ENCODE measurements at regions not wholly inside any gene's neighbourhood (a gene's known extent, or its start where the extent isn't known, plus 50 kb on each side); places are given as distances from the start of the nearest gene placed in this dataset.

GRCh38 chr11:25924586-25924985 lies 407.3 kb upstream of the ANO3 start:
- H3K27ac ChIP-seq: no peak overlapping the region
- H4K20me1 ChIP-seq: no peaks in the 10 kb centered on the region
- no peak overlapping the region for H3K9ac ChIP-seq
- no peaks in the 10 kb centered on the region for H3K36me3 ChIP-seq
- peaks cover 13% of the 10 kb centered on the region for H3K9me3 ChIP-seq
- H3K27me3 ChIP-seq: no peaks in the 10 kb centered on the region
- H3K4me2 ChIP-seq: no peak overlapping the region
- no peak for TF ChIP-seq Cebpa-rat (IDR thresholded peaks at IDR 0.05)
- H3K4me1 ChIP-seq: no peaks in the 10 kb centered on the region
- no peak overlapping the region for H3K4me3 ChIP-seq

GRCh38 chr11:25925359-25925758 lies 406.6 kb upstream of the ANO3 start:
- Histone ChIP-seq H3K4me3 (no peak overlapping the region), H3K9me3 (peaks cover 13% of the 10 kb centered on the region), H3K27me3 (no peaks in the 10 kb centered on the region), H3K36me3 (no peaks in the 10 kb centered on the region), H3K4me2 (no peak overlapping the region), H4K20me1 (no peaks in the 10 kb centered on the region), H3K4me1 (no peaks in the 10 kb centered on the region), H3K27ac (no peak overlapping the region), H3K9ac (no peak overlapping the region)
- TF ChIP-seq Cebpa-rat (IDR thresholded peaks at IDR 0.05): no peak

GRCh38 chr11:25927411-25927953 lies 404.4 kb upstream of the ANO3 start:
- H3K4me3 ChIP-seq: no peak overlapping the region

GRCh38 chr11:25928076-25928475 lies 403.9 kb upstream of the ANO3 start:
- Histone ChIP-seq H3K4me1 (no peaks in the 10 kb centered on the region), H3K36me3 (no peaks in the 10 kb centered on the region), H3K27ac (no peak overlapping the region), H3K9me3 (peaks cover 11% of the 10 kb centered on the region), H3K4me3 (no peak overlapping the region), H3K4me2 (no peak overlapping the region), H3K27me3 (no peaks in the 10 kb centered on the region), H3K9ac (no peak overlapping the region), H4K20me1 (no peaks in the 10 kb centered on the region)
- TF ChIP-seq Cebpa-rat (IDR thresholded peaks at IDR 0.05): no peak

More at GRCh38 chr11:25927411-25927953, 404.4 kb upstream of the ANO3 start:
- Histone ChIP-seq H4K20me1 (no peaks in the 10 kb centered on the region), H3K4me2 (no peak overlapping the region), H3K27me3 (no peaks in the 10 kb centered on the region), H3K9ac (no peak overlapping the region), H3K9me3 (peaks cover 9% of the 10 kb centered on the region), H3K27ac (no peak overlapping the region), H3K4me1 (no peaks in the 10 kb centered on the region), H3K36me3 (no peaks in the 10 kb centered on the region)
- TF ChIP-seq Cebpa-rat (IDR thresholded peaks at IDR 0.05): no peak

- Histone ChIP-seq H3K4me1 (no peaks in the 10 kb centered on the region), H3K9ac (no peak overlapping the region), H3K27me3 (no peaks in the 10 kb centered on the region), H3K9me3 (no peaks in the 10 kb centered on the region; the same call in 1 of the 2 replicates), H3K4me3 (no peak overlapping the region), H3K27ac (no peak overlapping the region), H3K4me2 (no peak overlapping the region), H4K20me1 (no peaks in the 10 kb centered on the region), H3K36me3 (no peaks in the 10 kb centered on the region)
- TF ChIP-seq Cebpa-rat (IDR thresholded peaks at IDR 0.05): no peak
These were observed 393.0 kb upstream of the ANO3 start for GRCh38 chr11:25938952-25939351.

GRCh38 chr11:25939691-25940090 lies 392.2 kb upstream of the ANO3 start:
- no peak overlapping the region for H3K4me2 ChIP-seq
- TF ChIP-seq Cebpa-rat (IDR thresholded peaks at IDR 0.05): no peak

GRCh38 chr11:25941353-25941752 lies 390.6 kb upstream of the ANO3 start:
- H3K4me1 ChIP-seq: no peaks in the 10 kb centered on the region
- no peaks in the 10 kb centered on the region; the same call in 1 of the 2 replicates for H3K9me3 ChIP-seq
- no peak overlapping the region for H3K4me3 ChIP-seq
- H3K36me3 ChIP-seq: no peaks in the 10 kb centered on the region
- H3K9ac ChIP-seq: no peak overlapping the region
- H4K20me1 ChIP-seq: no peaks in the 10 kb centered on the region
- H3K4me2 ChIP-seq: no peak overlapping the region
- H3K27me3 ChIP-seq: no peaks in the 10 kb centered on the region
- H3K27ac ChIP-seq: no peak overlapping the region
- no peak for TF ChIP-seq Cebpa-rat (IDR thresholded peaks at IDR 0.05)

More at GRCh38 chr11:25939691-25940090, 392.2 kb upstream of the ANO3 start:
- Histone ChIP-seq H3K4me3 (no peak overlapping the region), H4K20me1 (no peaks in the 10 kb centered on the region), H3K9ac (no peak overlapping the region), H3K27me3 (no peaks in the 10 kb centered on the region), H3K36me3 (no peaks in the 10 kb centered on the region), H3K27ac (no peak overlapping the region), H3K4me1 (no peaks in the 10 kb centered on the region), H3K9me3 (no peaks in the 10 kb centered on the region; the same call in 1 of the 2 replicates)

- Histone ChIP-seq H4K20me1 (no peaks in the 10 kb centered on the region), H3K27me3 (no peaks in the 10 kb centered on the region), H3K9me3 (no peaks in the 10 kb centered on the region; the same call in 1 of the 2 replicates), H3K9ac (no peak overlapping the region), H3K4me2 (no peak overlapping the region), H3K4me1 (no peaks in the 10 kb centered on the region), H3K27ac (no peak overlapping the region), H3K36me3 (no peaks in the 10 kb centered on the region), H3K4me3 (no peak overlapping the region)
- TF ChIP-seq Cebpa-rat (IDR thresholded peaks at IDR 0.05): no peak
These were observed 388.9 kb upstream of the ANO3 start for GRCh38 chr11:25943031-25943430.

- H3K4me1 ChIP-seq: no peaks in the 10 kb centered on the region
- H3K27me3 ChIP-seq: no peaks in the 10 kb centered on the region
These were observed 387.9 kb upstream of the ANO3 start for GRCh38 chr11:25943777-25944661.

GRCh38 chr11:25949918-25950317 lies 382.0 kb upstream of the ANO3 start:
- no peaks in the 10 kb centered on the region for H3K9me3 ChIP-seq
- no peak overlapping the region for H3K4me3 ChIP-seq
- H3K4me1 ChIP-seq: no peaks in the 10 kb centered on the region
- TF ChIP-seq Cebpa-rat (IDR thresholded peaks at IDR 0.05): no peak
- H3K36me3 ChIP-seq: no peaks in the 10 kb centered on the region
- H3K4me2 ChIP-seq: no peak overlapping the region
- no peak overlapping the region for H3K9ac ChIP-seq
- H3K27ac ChIP-seq: no peak overlapping the region
- H4K20me1 ChIP-seq: no peaks in the 10 kb centered on the region
- H3K27me3 ChIP-seq: no peaks in the 10 kb centered on the region

More at GRCh38 chr11:25943777-25944661, 387.9 kb upstream of the ANO3 start:
- Histone ChIP-seq H3K36me3 (no peaks in the 10 kb centered on the region), H3K9ac (no peak overlapping the region), H3K27ac (no peak overlapping the region), H3K4me3 (no peak overlapping the region), H3K4me2 (no peak overlapping the region), H4K20me1 (no peaks in the 10 kb centered on the region), H3K9me3 (no peaks in the 10 kb centered on the region; the same call in 1 of the 2 replicates)
- TF ChIP-seq Cebpa-rat (IDR thresholded peaks at IDR 0.05): no peak
